ENCODE measurements at regions not wholly inside any gene's neighbourhood (a gene's known extent, or its start where the extent isn't known, plus 50 kb on each side); places are given as distances from the start of the nearest gene placed in this dataset.
"Not testable (repeated sequence)": the region's sequence is repeated elsewhere in the genome, so short reads cannot be mapped to it uniquely, and the experiment has no call there.

DNA sequence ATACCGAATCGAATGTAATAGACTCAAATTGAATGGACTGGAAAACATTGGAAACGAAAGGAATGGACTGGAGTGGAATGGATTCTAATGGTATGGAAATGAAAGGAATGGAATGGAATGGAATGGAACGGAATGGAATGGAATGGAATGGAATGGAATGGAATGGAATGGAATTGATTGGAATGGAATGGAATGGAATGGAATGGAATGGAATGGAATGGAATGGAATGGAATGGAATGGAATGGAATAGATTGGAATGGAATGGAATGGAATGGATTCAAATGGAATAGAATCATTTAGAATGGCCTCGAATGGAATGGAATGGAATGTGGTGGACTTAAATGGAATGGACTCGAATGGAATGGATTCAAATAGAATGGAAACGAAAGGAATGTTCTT is 1057.5 kb upstream of the USP9Y start:
- not testable (repeated sequence) for DNase-seq (ENCODE audit: low read depth in 2 of 2)

DNA sequence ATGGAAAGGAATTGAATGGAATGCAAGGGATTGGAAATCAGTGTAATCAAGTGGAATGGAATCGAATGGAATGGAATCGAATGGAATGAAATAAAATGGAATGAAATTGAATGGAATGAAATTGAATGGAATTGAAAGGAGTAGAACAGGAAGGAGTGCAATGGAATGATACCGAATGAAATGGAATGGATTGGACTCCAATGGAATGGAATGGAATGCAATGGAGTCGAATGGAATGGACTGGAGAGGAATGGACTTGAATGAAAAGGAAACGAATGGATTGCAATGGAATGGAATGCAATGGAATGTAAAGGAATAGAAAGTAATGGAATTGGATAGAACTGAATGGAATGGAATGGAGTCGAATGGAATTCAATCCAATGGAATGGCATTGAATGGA is 1032.8 kb upstream of the USP9Y start:
- DNase-seq (ENCODE audit: low read depth in 2 of 2): peak in 1 of 2 experiments; percentile 0
